ENCODE measurements at regions not wholly inside any gene's neighbourhood (a gene's known extent, or its start where the extent isn't known, plus 50 kb on each side); places are given as distances from the start of the nearest gene placed in this dataset.
"Not testable (repeated sequence)": the region's sequence is repeated elsewhere in the genome, so short reads cannot be mapped to it uniquely, and the experiment has no call there.

DNA sequence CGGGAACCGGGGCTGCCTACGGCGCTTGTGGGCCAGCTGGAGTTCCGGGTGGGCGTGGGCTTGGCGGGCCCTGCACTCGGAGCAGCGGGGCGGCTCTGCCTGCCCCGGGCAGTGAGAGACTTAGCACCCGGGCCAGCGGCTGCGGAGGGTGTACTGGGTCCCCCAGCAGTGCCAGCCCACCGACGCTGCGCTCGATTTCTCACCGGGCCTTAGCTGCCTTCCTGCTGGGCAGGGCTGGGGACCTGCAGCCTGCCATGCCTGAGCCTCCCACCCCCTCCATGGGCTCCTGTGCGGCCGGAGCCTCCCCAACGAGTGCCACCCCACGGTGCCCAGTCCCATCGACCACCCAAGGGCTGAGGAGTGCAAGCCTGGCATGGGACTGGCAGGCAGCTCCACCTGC, 72.8 kb upstream of the SSBP2 start:
- DNase-seq: not testable (repeated sequence)

DNA sequence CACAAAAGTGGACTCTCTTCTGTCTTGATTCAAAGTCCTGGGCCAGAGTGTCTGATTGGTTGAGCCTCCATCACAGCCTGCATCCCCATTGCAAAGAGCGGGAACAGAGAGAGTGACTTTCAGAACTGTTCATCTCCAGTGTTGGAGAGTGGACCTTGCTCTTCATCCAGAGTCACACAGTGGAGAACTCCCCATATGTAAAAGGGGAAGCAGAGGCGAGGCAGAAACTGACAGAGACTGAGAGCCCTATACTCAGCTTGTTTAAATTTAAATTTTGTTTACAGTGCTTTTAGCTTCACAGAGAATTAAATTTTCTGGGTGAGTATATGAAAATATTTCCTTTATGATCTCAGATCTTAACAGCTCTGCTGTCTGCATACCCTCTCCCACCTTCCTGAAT, 70.0 kb upstream of the SSBP2 start:
- no peak for DNase-seq

DNA sequence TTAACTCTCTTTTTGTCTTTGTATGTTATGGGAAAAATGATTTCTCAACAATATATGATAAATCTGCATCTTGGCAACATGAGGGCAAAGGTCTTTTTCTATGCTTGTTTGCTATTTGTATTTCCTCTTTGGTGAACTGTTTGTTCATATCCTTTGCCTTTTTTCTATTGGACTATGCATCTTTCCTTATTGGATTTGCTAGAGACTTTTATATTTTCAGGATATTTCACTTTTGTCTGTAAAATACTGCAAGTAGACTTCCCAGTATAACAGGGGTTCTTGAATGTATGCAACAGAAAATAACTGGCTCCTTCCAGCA, 69.4 kb upstream of the SSBP2 start:
- DNase-seq: no peak

DNA sequence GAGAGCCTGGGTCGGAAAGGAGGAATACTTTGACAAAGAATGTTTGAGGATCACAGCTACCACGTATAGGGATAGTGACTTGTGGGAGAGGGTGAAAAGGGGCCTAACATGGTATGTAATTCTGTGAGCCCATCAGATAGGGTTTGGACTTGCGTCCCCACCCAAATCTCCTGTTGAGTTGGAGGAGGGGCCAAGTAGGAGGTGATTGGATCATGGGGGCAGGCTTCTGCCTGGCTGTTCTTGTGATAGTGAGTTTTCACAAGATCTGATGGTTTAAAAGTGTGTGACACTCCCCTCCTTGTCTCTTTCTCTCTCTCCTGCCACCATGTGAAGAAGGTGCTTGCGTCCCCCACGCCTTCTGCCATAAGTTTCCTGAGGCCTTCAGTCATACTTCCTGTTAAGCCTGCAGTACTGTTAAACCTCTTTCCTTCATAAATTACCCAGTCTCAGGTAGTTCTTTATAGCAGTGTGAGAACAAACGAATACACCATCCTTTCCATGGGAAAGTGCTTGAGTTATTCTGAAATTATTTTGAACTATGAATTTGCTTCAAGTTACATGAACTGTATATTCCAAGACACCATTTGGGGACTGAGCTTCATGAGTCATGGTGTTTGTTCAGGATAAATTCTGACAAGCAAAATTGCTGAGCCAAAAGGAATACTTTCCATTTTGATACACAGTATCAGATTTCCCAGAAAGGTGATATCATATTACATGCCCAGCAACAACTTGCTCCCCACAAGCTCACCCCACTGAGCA, 68.8 kb upstream of the SSBP2 start:
- no peak for DNase-seq

DNA sequence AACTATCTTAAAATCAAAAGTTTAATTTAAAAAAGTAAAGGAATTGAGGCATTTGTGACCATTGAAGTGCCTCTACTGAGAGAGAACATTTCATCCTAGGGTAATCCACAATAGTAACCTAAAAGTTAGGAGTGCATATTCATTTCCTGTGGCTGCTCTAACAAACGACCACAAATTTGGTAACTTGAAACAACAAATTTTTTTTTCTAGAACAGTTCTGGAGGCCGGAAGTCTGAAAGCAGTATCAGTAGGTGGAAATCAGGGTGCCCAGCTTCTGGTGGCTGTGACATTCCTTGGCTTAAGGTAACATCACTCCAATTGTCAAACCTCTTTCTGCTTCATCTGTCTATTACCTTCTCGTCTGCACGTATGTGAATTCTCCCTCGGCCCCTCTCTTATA, 67.1 kb upstream of the SSBP2 start:
- DNase-seq: no peak

DNA sequence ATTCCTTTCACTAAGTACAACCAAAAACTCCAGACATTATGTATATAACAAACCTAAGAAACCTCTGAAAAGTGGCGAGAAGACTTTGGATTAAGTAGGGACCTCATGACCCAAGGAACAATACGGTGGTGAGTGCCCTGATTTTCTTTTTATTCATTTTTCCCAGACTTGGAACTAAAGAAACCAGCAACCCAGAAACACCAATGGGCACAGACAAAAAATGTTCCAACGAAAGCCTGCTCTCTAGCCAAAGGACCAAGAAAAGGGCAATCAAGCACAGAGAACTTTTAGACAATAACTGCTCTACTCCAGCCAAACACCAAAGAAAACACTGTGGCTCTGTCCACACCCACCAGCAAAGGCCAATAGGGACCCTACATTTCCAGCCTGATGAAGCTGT, 66.2 kb upstream of the SSBP2 start:
- DNase-seq: no peak

DNA sequence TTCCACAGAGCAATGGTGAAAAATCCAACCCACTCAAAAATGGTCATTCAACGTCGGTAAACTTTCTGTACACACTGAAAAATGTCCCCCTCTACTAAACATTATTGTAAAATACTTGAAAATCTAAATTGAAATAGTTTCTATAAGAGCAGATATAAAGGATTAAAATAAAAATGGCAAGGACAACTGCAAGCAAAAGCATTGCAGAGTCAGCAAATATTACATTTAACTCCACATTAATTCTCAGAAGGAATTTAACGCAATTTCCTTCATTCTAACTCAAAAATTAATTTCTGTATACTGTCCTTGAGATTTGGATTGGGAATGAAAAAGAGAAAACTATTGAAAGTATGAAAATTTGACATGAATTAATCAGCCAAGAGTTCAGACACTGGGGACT, 64.4 kb upstream of the SSBP2 start:
- DNase-seq: no peak

DNA sequence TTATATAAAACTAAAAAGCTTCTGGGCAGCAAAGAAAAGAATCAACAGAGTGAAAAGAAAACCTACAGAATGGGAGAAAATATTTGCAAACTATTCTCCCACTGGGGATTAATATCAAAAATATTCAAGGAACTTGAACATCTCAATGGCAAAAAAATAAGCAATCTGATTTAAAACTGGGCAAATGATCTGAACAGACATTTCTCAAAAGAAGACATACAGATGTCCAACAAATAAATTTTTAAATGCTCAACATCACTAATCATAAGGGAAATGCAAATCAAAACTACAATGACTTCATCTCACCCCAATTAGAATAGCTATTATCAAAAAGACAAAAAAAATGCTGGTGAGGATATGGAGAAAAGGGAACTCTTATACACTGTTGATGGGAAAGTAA, 57.2 kb upstream of the SSBP2 start:
- DNase-seq: no peak

DNA sequence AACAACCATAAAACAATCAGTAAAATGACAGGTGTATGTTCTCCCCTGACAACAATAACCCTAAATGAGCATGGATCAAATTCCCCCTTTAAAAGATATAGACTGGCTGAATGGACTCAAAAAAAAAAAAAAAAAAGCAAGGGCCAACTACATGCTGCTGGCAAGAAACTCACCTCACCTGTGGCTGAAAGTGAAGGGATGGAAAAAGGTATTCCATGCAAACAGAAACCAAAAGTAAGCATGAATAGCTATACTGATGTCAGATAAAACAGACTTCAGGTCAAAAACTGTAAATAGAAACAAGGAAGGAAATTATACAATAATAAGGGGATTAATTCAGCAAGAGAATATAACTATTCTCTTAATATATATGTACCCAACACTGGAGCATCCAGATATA, 54.2 kb upstream of the SSBP2 start:
- DNase-seq: no peak

DNA sequence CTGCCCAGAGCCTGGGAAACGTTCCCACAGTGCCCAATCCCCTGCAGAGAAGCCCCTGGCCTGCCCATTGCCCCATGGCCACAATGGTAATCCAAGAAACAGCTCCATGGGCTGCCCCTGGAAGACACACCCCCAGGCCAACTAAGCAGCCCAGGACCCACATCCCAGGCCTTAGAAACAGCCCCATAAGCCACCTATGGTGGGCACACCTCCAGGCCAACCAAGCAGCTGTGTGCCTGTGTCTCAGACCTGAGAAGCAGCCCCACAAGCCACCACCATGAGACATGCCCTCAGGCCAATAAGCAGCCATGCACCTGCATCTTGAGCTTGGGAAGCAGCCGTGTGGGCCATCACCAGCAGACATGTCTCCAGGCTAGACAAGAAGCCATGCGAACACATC, 52.9 kb upstream of the SSBP2 start:
- no peak for DNase-seq

DNA sequence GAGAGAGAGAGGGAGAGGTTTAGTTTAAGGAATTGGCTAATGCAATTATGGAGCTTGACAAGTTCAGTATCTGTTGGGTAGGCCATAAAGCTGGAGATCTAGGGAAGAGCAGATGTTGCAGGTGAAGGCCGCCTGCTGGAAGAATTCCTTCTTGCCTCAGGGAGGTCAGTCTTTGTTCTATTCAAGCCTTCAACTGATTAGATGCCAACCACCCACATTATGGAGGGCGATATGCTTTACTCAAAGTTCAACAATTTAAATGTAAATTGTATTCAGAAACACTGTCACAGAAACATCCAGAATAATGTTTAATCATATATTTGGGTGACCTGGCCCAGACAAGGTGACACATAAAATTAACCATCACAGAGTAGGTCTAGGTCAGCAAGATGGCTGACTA, 51.7 kb upstream of the SSBP2 start:
- DNase-seq: no peak

DNA sequence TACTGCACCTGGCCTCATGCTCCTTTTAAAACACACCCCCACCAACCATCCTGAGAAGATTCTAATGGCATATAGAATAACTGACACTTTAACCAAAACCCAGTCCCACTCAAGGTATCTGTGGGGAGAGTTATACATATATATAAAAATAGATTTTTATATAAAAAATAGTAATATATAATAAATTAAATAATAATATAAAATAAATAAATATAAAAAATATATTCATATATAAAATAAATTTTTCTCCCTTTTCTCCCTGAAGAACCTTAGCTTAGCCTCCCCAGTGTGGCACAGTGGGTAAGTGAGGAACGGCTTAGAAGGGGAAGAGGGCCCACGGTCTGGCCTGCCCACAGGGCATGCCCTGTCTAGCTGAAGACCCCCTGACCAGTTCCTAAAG, 51.1 kb upstream of the SSBP2 start:
- no peak for DNase-seq

DNA sequence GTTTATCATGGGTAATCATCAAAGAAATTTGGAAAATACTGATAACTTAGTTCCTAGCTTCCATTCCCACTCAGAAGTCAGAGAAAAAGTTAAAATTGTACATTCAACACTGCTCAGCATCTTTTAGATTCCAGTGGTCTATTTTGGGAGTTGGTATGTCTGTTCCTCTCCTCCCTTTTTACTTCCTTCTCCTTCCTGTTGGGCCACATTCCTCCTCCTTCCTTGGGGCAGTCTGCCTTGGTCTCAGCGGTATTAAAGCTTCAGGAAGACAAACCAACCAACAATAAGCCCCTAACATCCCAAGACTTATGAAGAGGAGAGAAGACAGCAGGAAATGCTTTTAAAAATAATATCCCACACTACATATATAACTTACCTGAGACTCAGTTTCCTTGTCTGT, 49.9 kb upstream of the SSBP2 start:
- DNase-seq: no peak

Data from activated CD8-positive, alpha-beta memory T cell treated with anti-CD3 and anti-CD28 coated beads for 24 hours (primary cell).